ENCODE measurements at regions not wholly inside any gene's neighbourhood (a gene's known extent, or its start where the extent isn't known, plus 50 kb on each side); places are given as distances from the start of the nearest gene placed in this dataset.

DNA sequence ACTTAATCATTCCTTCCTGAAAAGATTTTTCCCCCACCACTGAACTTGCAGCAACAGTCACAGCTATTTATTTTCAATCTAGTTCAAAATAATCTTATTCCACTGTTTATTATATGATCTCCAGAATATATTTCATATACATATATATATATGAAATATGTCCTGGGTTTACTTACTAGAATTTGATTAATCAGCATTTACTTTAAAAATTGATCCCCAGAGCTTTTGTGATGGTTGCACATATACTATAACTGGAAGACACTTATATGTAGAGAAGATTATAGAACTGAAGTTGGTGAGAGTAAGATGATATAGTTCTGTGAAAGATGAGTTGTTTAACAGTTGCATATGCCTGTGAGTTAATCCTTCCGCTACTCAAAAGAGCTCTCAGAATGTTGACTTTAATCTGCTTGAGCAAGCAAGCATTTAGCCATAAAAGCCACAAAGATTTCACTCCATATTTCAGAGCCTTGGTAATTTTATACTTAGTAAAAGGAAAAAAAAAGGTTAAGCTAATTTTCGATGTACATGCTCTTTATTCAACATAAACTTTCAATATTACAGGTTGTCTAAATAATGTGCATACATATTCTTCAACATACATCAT is 399.3 kb upstream of the CDH9 start:
- ChIA-PET POLR2A (no interaction called here), CTCF (no interaction called here)
- no peaks in the 10 kb centered on the region for H3K9me3 ChIP-seq
- no peaks in the 10 kb centered on the region for H3F3A ChIP-seq (replicated peaks; ENCODE audit: insufficient read depth)
- no peaks in the 10 kb centered on the region for H3K36me3 ChIP-seq (replicated peaks in 1 of 2; ENCODE audit: control insufficient read depth in 1 of 2, insufficient read depth in 2 of 2, low read length in 1 of 2)
- H2AFZ ChIP-seq (ENCODE audit: low read depth), result no peak overlapping the region
- no peak overlapping the region for H3K4me2 ChIP-seq
- DNase-seq, result no peak
- no peaks in the 10 kb centered on the region for H3K79me2 ChIP-seq (ENCODE audit: insufficient read depth)
- no peaks in the 10 kb centered on the region for H3K4me1 ChIP-seq (ENCODE audit: control insufficient read depth in 1 of 2, insufficient read depth in 2 of 2, low read depth in 1 of 2, low read length in 1 of 2)
- WGBS (ENCODE audit: low lambda C conversion rate), result 44% methylated on average over 2 of the region's 2 CpGs
- no peaks in the 10 kb centered on the region for H4K20me1 ChIP-seq (ENCODE audit: insufficient read depth)
- no peak overlapping the region for H3K4me3 ChIP-seq (ENCODE audit: low read depth in 2 of 2, low read length in 1 of 2)
- TF ChIP-seq, protein P1, sequence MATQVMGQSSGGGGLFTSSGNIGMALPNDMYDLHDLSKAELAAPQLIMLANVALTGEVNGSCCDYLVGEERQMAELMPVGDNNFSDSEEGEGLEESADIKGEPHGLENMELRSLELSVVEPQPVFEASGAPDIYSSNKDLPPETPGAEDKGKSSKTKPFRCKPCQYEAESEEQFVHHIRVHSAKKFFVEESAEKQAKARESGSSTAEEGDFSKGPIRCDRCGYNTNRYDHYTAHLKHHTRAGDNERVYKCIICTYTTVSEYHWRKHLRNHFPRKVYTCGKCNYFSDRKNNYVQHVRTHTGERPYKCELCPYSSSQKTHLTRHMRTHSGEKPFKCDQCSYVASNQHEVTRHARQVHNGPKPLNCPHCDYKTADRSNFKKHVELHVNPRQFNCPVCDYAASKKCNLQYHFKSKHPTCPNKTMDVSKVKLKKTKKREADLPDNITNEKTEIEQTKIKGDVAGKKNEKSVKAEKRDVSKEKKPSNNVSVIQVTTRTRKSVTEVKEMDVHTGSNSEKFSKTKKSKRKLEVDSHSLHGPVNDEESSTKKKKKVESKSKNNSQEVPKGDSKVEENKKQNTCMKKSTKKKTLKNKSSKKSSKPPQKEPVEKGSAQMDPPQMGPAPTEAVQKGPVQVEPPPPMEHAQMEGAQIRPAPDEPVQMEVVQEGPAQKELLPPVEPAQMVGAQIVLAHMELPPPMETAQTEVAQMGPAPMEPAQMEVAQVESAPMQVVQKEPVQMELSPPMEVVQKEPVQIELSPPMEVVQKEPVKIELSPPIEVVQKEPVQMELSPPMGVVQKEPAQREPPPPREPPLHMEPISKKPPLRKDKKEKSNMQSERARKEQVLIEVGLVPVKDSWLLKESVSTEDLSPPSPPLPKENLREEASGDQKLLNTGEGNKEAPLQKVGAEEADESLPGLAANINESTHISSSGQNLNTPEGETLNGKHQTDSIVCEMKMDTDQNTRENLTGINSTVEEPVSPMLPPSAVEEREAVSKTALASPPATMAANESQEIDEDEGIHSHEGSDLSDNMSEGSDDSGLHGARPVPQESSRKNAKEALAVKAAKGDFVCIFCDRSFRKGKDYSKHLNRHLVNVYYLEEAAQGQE (IDR thresholded peaks at IDR 0.05; ENCODE audit: low read depth, low read length), result no peak
- no peak for TF ChIP-seq JUND (IDR thresholded peaks at IDR 0.05)
- no peak for TF ChIP-seq TCF12 (IDR thresholded peaks at IDR 0.05)
- no peak for TF ChIP-seq SIN3A (IDR thresholded peaks at IDR 0.05; ENCODE audit: borderline replicate concordance, low read depth, low read length)
- TF ChIP-seq NFIC (IDR thresholded peaks at IDR 0.05; ENCODE audit: borderline replicate concordance), result no peak
- TF ChIP-seq TAF1 (IDR thresholded peaks at IDR 0.05; ENCODE audit: borderline replicate concordance, low read depth, low read length), result no peak
- TF ChIP-seq NRF1 (IDR thresholded peaks at IDR 0.05; ENCODE audit: low read depth, low read length), result no peak
- TF ChIP-seq USF2 (IDR thresholded peaks at IDR 0.05; ENCODE audit: borderline replicate concordance, low read depth, low read length), result no peak
- H3K9me2 ChIP-seq, result no peaks in the 10 kb centered on the region
- H3K9ac ChIP-seq, result no peak overlapping the region
- H3K27ac ChIP-seq (ENCODE audit: low read depth in 2 of 2, low read length in 1 of 2), result no peak overlapping the region
- H3K27me3 ChIP-seq (ENCODE audit: insufficient read depth), result no peaks in the 10 kb centered on the region

DNA sequence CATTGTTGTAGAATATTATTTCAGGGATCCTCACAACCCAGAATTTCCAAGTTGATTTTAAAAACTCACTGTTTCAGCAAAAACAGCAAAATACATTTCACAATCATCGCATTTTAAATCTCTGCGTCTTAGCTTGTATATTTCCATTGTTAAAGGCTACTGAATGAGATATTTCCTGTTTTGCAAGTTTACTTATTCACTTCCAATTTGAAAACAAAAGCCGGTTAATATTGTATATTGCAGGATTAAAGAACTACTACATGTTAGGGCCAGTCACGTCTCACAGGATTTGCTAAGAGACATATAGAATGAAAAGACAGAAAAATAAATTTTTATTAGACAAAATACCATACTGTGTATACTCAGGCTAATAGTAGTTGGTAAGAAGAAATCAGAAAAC is 395.9 kb upstream of the CDH9 start:
- ChIA-PET CTCF (no interaction called here), POLR2A (no interaction called here)
- H3K4me2 ChIP-seq, result no peak overlapping the region
- TF ChIP-seq USF1 (IDR thresholded peaks at IDR 0.05; ENCODE audit: borderline replicate concordance, low read depth), result no peak
- no peak for TF ChIP-seq NFIC (IDR thresholded peaks at IDR 0.05; ENCODE audit: borderline replicate concordance)
- TF ChIP-seq FOXJ3 (CRISPR knock-in tag; IDR thresholded peaks at IDR 0.05), result no peak
- TF ChIP-seq EZH2phosphoT487 (IDR thresholded peaks at IDR 0.05; ENCODE audit: borderline replicate concordance, low read depth), result no peak
- no peak for TF ChIP-seq FOSL2 (IDR thresholded peaks at IDR 0.05; ENCODE audit: borderline replicate concordance, low read depth)
- TF ChIP-seq YY1 (IDR thresholded peaks at IDR 0.05; ENCODE audit: low read depth), result no peak
- no peak for TF ChIP-seq POLR2AphosphoS5 (IDR thresholded peaks at IDR 0.05; ENCODE audit: low read depth, low read length)
- no peak for TF ChIP-seq NRF1 (IDR thresholded peaks at IDR 0.05; ENCODE audit: low read depth, low read length)
- H3K4me1 ChIP-seq (ENCODE audit: control insufficient read depth in 1 of 2, insufficient read depth in 2 of 2, low read depth in 1 of 2, low read length in 1 of 2), result no peaks in the 10 kb centered on the region
- H3K9me3 ChIP-seq, result no peaks in the 10 kb centered on the region
- H3K36me3 ChIP-seq (replicated peaks in 1 of 2; ENCODE audit: control insufficient read depth in 1 of 2, insufficient read depth in 2 of 2, low read length in 1 of 2), result no peaks in the 10 kb centered on the region
- H3K9me2 ChIP-seq, result no peaks in the 10 kb centered on the region
- H3F3A ChIP-seq (replicated peaks; ENCODE audit: insufficient read depth), result no peaks in the 10 kb centered on the region
- 61% methylated on average over 4 of the region's 4 CpGs for WGBS (ENCODE audit: low lambda C conversion rate)
- H2AFZ ChIP-seq (ENCODE audit: low read depth), result no peak overlapping the region
- H3K27me3 ChIP-seq (ENCODE audit: insufficient read depth), result no peaks in the 10 kb centered on the region
- H4K20me1 ChIP-seq (ENCODE audit: insufficient read depth), result no peaks in the 10 kb centered on the region
- H3K9ac ChIP-seq, result no peak overlapping the region
- no peak overlapping the region for H3K4me3 ChIP-seq (ENCODE audit: low read depth in 2 of 2, low read length in 1 of 2)
- no peak for DNase-seq
- H3K79me2 ChIP-seq (ENCODE audit: insufficient read depth), result no peaks in the 10 kb centered on the region
- H3K27ac ChIP-seq (ENCODE audit: low read depth in 2 of 2, low read length in 1 of 2), result no peak overlapping the region

All from SK-N-SH (cell line).